Sigmoid colon (tissue), 6 donors: ENCODE measurements at regions not wholly inside any gene's neighbourhood (a gene's known extent, or its start where the extent isn't known, plus 50 kb on each side); places are given as distances from the start of the nearest gene placed in this dataset.
"Not testable (repeated sequence)": the region's sequence is repeated elsewhere in the genome, so short reads cannot be mapped to it uniquely, and the experiment has no call there.

Experiments
- DNase-seq: peaks from one replicate; pipeline ENCODE4 v3.0.0-alpha.2; 2019
- H3K27ac ChIP-seq, 4 donors: fragments of 200-600 bp; sonication (generic); one replicate each; pipeline ENCODE4 v1.5.1; 2016 to 2019; ENCODE audit warnings: mild to moderate bottlenecking in 1 of 4
- H3K27me3 ChIP-seq, 3 donors: fragments of 200-600 bp; sonication (generic); one replicate each; pipeline ENCODE4 v1.5.1; 2019; ENCODE audit warnings: mild to moderate bottlenecking in 1 of 3
- H3K36me3 ChIP-seq, 4 donors: fragments of 200-600 bp; sonication (generic); one replicate each; pipeline ENCODE4 v1.5.1; 2016 to 2019
- H3K4me1 ChIP-seq, 4 donors: fragments of 200-600 bp; sonication (generic); one replicate each; pipeline ENCODE4 v1.5.1; 2017 to 2019
- H3K4me3 ChIP-seq, 4 donors: fragments of 200-600 bp; sonication (generic); one replicate each; pipeline ENCODE4 v1.5.1; 2017 to 2019; ENCODE audit warnings: mild to moderate bottlenecking in 2 of 4, moderate library complexity in 1 of 4
- H3K9me3 ChIP-seq, 4 donors: fragments of 200-600 bp in 3 of 4; sonication (generic) in 3 of 4; one replicate each; pipeline versions ENCODE4 v1.5.1 to v1.6.1; 2013 to 2019
- EP300 ChIP-seq, 4 donors: sonication (generic); formaldehyde crosslinking; IDR thresholded peaks; one replicate each; pipeline ENCODE4 v1.6.1; 2017; ENCODE audit warnings: antibody characterized with exemption in 4 of 4
- POLR2A ChIP-seq, 2 donors: fragments of 450-650 bp; IDR thresholded peaks; one replicate each; pipeline ENCODE4 v1.6.1; 2016; ENCODE audit warnings: antibody characterized with exemption in 2 of 2, mild to moderate bottlenecking in 2 of 2, moderate library complexity in 2 of 2
- POLR2AphosphoS5 ChIP-seq, 4 donors: sonication (generic); formaldehyde crosslinking; IDR thresholded peaks; one replicate each; pipeline ENCODE4 v1.6.1; 2017; ENCODE audit warnings: antibody characterized with exemption in 4 of 4
- WGBS, 2 donors: extraction: QIAGEN DNeasy Blood & Tissue Kit; methylation state at CpG; one replicate each; pipeline ENCODE4 v1.1.7; 2013; 5-methylcytosine and 5-hydroxymethylcytosine counted together
- intact Hi-C: fragments of 100-400 bp; cut with DNase I; formaldehyde crosslinking; loops from one replicate; pipeline ENCODE4 v1.15.1; 2023
- TF ChIP-seq, protein P1 (sequence below), 4 experiments: fragments of 450-650 bp in 3 of 4; fragments of 200-600 bp in 1 of 4; IDR thresholded peaks; one replicate each; pipeline ENCODE4 v1.5.1; 2016 to 2019; ENCODE audit warnings: antibody characterized with exemption in 4 of 4, mild to moderate bottlenecking in 3 of 4, moderate library complexity in 2 of 4
- donor health status: healthy with polysubstance abuse.
- donor health status: healthy.

DNA sequence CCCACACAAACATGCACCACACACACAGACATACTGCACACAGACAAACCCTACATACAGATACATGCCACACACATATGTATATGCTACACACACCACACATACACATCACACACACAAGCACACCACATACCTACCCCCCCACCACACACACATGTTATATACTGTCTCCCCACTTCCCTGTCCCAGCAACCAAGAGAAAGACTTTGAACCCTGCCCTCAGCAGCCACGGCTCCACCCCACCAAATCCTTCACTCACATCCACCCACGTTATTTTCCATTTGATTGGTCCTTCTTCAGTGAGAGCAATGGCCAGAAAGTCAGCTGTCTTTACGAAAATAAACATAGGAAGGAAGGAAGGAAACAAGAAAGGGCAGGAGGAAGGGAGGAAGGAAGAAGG, 479.8 kb downstream of the DIRAS2 start:
- H3K27me3 ChIP-seq, result no peaks in the 10 kb centered on the region
- H3K4me3 ChIP-seq, result no peak overlapping the region
- TF ChIP-seq EP300 (IDR thresholded peaks at IDR 0.05), result no peak
- TF ChIP-seq POLR2A (IDR thresholded peaks at IDR 0.05), result no peak
- no peak for TF ChIP-seq POLR2AphosphoS5 (IDR thresholded peaks at IDR 0.05)
- TF ChIP-seq, protein P1, sequence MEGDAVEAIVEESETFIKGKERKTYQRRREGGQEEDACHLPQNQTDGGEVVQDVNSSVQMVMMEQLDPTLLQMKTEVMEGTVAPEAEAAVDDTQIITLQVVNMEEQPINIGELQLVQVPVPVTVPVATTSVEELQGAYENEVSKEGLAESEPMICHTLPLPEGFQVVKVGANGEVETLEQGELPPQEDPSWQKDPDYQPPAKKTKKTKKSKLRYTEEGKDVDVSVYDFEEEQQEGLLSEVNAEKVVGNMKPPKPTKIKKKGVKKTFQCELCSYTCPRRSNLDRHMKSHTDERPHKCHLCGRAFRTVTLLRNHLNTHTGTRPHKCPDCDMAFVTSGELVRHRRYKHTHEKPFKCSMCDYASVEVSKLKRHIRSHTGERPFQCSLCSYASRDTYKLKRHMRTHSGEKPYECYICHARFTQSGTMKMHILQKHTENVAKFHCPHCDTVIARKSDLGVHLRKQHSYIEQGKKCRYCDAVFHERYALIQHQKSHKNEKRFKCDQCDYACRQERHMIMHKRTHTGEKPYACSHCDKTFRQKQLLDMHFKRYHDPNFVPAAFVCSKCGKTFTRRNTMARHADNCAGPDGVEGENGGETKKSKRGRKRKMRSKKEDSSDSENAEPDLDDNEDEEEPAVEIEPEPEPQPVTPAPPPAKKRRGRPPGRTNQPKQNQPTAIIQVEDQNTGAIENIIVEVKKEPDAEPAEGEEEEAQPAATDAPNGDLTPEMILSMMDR (IDR thresholded peaks at IDR 0.05), result no peak
- intact Hi-C loops, result no loop called here
- 10 to 35% methylated on average over 3 of the region's 3 CpGs for WGBS, 2 donors
- H3K9me3 ChIP-seq, result no peaks in the 10 kb centered on the region
- no peaks in the 10 kb centered on the region for H3K36me3 ChIP-seq
- DNase-seq, result no peak
- no peaks in the 10 kb centered on the region for H3K4me1 ChIP-seq
- H3K27ac ChIP-seq, result no peak overlapping the region

DNA sequence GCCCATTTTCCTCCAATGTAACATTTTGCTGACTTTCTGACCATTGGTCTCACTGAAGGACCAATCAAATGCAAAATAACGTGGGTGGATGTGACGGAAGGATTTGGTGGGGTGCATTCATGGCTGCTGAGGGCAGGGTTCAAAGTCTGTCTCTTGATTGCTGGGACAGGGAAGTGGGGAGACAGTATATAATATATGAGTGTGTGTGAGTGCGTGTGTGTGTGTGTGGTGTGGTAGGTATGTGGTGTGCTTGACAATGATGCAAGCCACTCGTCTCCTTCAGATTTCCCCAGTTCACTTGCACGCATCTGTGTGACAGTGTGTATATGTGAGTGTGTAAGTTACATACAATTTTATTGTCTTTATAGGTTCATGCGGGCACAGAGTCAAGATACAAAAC, 477.3 kb downstream of the DIRAS2 start:
- intact Hi-C loops, result no loop called here
- WGBS, 2 donors, result 14 to 61% methylated on average over 6 of the region's 6 CpGs
- no peak overlapping the region for H3K27ac ChIP-seq

DNA sequence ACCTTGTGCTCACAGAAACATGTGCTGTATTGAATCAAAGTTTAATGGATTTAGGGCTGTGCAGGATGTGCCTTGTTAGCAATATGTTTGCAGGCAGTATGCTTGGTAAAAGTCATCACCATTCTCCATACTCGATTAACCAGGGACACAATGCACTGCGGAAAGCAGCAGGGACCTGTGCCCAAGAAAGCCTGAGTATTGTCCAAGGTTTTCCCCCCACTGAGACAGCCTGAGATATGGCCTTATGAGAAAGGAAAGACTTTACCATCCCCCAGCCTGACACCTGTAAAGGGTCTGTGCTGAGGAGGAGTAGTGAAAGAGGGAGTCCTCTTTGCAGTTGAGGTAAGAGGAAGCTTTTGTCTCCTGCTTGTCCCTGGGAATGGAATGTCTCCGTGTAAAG, 476.2 kb downstream of the DIRAS2 start:
- intact Hi-C loops, H3K27me3 ChIP-seq, H3K4me3 ChIP-seq, H3K27ac ChIP-seq, H3K9me3 ChIP-seq, H3K36me3 ChIP-seq, H3K4me1 ChIP-seq, DNase-seq: not testable (repeated sequence)
- 66 to 71% methylated on average over 3 of the region's 3 CpGs for WGBS, 2 donors

More for the DNA sequence above, 477.3 kb downstream of the DIRAS2 start:
- no peaks in the 10 kb centered on the region for H3K4me1 ChIP-seq
- H3K9me3 ChIP-seq, result no peaks in the 10 kb centered on the region
- no peak overlapping the region for H3K4me3 ChIP-seq
- H3K36me3 ChIP-seq, result no peaks in the 10 kb centered on the region
- no peaks in the 10 kb centered on the region for H3K27me3 ChIP-seq
- TF ChIP-seq POLR2AphosphoS5 (IDR thresholded peaks at IDR 0.05), result no peak
- no peak for TF ChIP-seq POLR2A (IDR thresholded peaks at IDR 0.05)
- TF ChIP-seq, protein P1 (IDR thresholded peaks at IDR 0.05), result no peak
- TF ChIP-seq EP300 (IDR thresholded peaks at IDR 0.05), result no peak
- no peak for DNase-seq

DNA sequence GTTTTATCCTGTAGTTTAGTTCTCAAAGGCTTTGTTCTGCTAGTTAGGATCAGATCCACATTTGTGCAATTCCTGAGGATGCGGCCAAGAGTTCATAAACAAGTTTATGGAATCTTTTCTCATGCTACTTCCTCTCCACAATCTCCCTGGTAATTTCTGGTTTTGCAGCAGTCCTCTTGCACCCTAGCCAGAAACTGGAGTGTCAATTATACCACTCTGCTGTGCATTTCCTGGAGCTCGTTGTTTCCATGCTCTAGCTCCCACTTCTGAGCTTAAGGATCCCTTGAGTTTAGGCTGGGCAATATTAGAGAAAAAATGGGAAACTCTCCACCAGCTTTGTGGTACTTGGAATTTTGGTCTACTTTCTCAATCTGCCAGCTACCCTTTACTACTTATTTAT, 474.7 kb downstream of the DIRAS2 start:
- intact Hi-C loops, result no loop called here
- no peak for DNase-seq
- 7 to 38% methylated on average over 2 of the region's 2 CpGs for WGBS, 2 donors
- Histone ChIP-seq H3K4me1 (no peaks in the 10 kb centered on the region), H3K9me3 (peaks cover 0 to 5% (median 0%) of the 10 kb centered on the region in 4 donors), H3K27ac (no peak overlapping the region), H3K4me3 (no peak overlapping the region), H3K36me3 (no peaks in the 10 kb centered on the region), H3K27me3 (no peaks in the 10 kb centered on the region)
- TF ChIP-seq EP300 (IDR thresholded peaks at IDR 0.05) (no peak), POLR2A (IDR thresholded peaks at IDR 0.05) (no peak), POLR2AphosphoS5 (IDR thresholded peaks at IDR 0.05) (no peak)
- TF ChIP-seq, protein P1 (IDR thresholded peaks at IDR 0.05), result no peak

DNA sequence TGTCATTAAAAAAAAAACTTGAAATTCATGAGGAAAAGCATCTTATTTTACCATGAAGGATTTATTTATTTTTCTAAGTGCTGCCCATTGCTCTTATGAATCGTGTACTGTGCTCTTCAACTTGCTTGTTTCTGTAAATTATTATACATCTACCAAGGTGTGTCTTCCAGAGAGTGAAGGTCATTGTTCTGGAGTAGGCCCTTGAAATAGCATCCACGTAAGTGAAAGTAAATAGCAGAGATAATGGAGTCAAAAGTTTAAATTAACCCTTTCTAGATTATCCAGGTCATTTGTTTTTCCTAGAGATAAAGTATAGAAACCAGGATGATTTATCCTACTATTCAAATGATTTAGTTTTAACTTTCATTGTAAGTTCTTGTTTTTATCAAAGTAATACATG, 473.1 kb downstream of the DIRAS2 start:
- Histone ChIP-seq H3K4me1 (no peaks in the 10 kb centered on the region), H3K9me3 (peaks cover 0 to 5% (median 0%) of the 10 kb centered on the region in 4 donors), H3K4me3 (no peak overlapping the region), H3K27ac (no peak overlapping the region), H3K36me3 (no peaks in the 10 kb centered on the region), H3K27me3 (no peaks in the 10 kb centered on the region)
- no peak for DNase-seq
- WGBS, 2 donors, result 14 to 61% methylated on average over 2 of the region's 2 CpGs
- intact Hi-C loops, result no loop called here
- TF ChIP-seq EP300 (IDR thresholded peaks at IDR 0.05) (no peak), POLR2AphosphoS5 (IDR thresholded peaks at IDR 0.05) (no peak), POLR2A (IDR thresholded peaks at IDR 0.05) (no peak)
- TF ChIP-seq, protein P1 (IDR thresholded peaks at IDR 0.05), result no peak

DNA sequence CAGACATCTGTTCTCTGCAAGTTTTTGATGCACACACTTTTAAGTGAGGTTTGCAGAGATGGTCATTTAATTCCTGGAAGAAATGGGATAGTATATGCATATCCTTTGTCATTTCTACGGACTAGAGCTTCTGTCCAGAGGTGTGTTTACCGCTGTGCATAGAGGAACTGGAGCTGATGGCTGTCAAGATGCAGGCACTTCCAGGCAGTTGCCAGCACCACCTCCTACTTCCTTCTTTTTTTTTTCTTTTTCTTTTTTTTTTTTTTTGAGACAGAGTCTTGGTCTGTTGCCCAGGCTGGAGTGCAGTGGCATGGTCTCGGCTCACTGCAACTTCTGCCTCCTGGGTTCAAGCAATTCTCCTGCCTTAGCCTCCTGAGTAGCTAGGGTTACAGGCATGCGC, 468.7 kb downstream of the DIRAS2 start:
- H3K4me1 ChIP-seq, H3K27ac ChIP-seq, H3K4me3 ChIP-seq, H3K9me3 ChIP-seq, intact Hi-C loops, H3K36me3 ChIP-seq, DNase-seq, H3K27me3 ChIP-seq: not testable (repeated sequence)
- WGBS, 2 donors, result 54 to 57% methylated on average over 4 of the region's 4 CpGs

DNA sequence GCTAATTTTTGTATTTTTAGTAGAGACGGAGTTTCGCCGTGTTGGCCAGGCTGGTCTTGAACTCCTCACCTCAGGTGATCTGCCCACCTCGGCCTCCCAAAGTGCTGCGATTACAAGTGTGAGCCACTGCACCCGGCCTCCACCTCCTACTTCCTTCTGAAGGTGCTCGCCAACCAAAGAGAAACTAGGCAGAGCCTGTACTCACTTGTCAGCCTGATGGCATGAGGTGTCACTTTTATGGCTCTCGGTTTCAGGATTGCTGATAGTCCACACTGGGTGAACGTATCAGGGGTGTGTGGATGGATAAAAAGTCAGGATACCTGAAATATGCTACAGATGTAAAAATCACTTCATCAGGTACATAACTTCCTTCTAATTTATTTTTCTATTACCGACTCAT, 468.3 kb downstream of the DIRAS2 start:
- H3K9me3 ChIP-seq, H3K4me1 ChIP-seq, H3K36me3 ChIP-seq, H3K4me3 ChIP-seq, intact Hi-C loops, H3K27ac ChIP-seq, DNase-seq, H3K27me3 ChIP-seq: not testable (repeated sequence)
- 64 to 75% methylated on average over 10 of the region's 10 CpGs for WGBS, 2 donors
